Mesenchymal stem cell (in vitro differentiated cells and primary cell): ENCODE measurements at regions not wholly inside any gene's neighbourhood (a gene's known extent, or its start where the extent isn't known, plus 50 kb on each side); places are given as distances from the start of the nearest gene placed in this dataset.

Source experiments
- DNase-seq: peaks from one replicate; pipeline ENCODE4 v3.0.0-alpha.2; 2013
- H2AFZ ChIP-seq: one replicate; pipeline ENCODE4 v1.6.1; 2013; ENCODE audit warnings: low read depth, mild to moderate bottlenecking, control low read depth, inconsistent platforms, low read length, moderate library complexity
- H2AK5ac ChIP-seq: 2 replicates; pipeline ENCODE4 v1.6.1; 2013; ENCODE audit warnings: low read length, moderate library complexity, mild to moderate bottlenecking, inconsistent platforms; ENCODE audit not compliant: severe bottlenecking
- H2BK120ac ChIP-seq: one replicate; pipeline ENCODE4 v1.6.1; 2013; ENCODE audit warnings: low read depth, mild to moderate bottlenecking, inconsistent platforms, low read length, moderate library complexity
- H2BK12ac ChIP-seq, 2 experiments: one replicate each; pipeline ENCODE4 v1.6.1; 2013; ENCODE audit warnings: inconsistent platforms in 2 of 2, low read length in 2 of 2, mild to moderate bottlenecking in 2 of 2, moderate library complexity in 2 of 2, control low read depth in 1 of 2
- H2BK15ac ChIP-seq: one replicate; pipeline ENCODE4 v1.6.1; 2013; ENCODE audit warnings: mild to moderate bottlenecking, low read depth, inconsistent platforms; ENCODE audit not compliant: poor library complexity, severe bottlenecking
- H2BK5ac ChIP-seq: 2 replicates; pipeline ENCODE4 v1.6.1; 2013; ENCODE audit warnings: low read depth, mild to moderate bottlenecking, low read length, control low read depth, inconsistent platforms; ENCODE audit not compliant: poor library complexity, severe bottlenecking
- H3K14ac ChIP-seq, 2 experiments: one replicate each; pipeline ENCODE4 v1.6.1; 2013; ENCODE audit warnings: inconsistent platforms in 2 of 2, low read length in 2 of 2, control low read depth in 1 of 2, mild to moderate bottlenecking in 1 of 2, moderate library complexity in 1 of 2
- H3K18ac ChIP-seq, 2 experiments: one replicate each; pipeline ENCODE4 v1.6.1; 2013; ENCODE audit warnings: inconsistent platforms in 2 of 2, low read length in 2 of 2, control low read depth in 1 of 2, low read depth in 1 of 2, mild to moderate bottlenecking in 1 of 2
- H3K23ac ChIP-seq, 2 experiments: one replicate each; pipeline ENCODE4 v1.6.1; 2013; ENCODE audit warnings: inconsistent platforms in 2 of 2, low read length in 2 of 2, mild to moderate bottlenecking in 2 of 2, moderate library complexity in 2 of 2, control low read depth in 1 of 2
- H3K27ac ChIP-seq: 2 replicates; pipeline ENCODE4 v1.5.1; 2013; ENCODE audit warnings: mild to moderate bottlenecking, moderate library complexity, low read length, control low read depth, inconsistent platforms; ENCODE audit not compliant: poor library complexity, severe bottlenecking
- H3K27me3 ChIP-seq, 2 experiments: 2 replicates each; pipeline versions ENCODE4 v1.6.1 to v1.7.0; 2013; ENCODE audit warnings: low read length in 2 of 2, mild to moderate bottlenecking in 2 of 2, moderate library complexity in 2 of 2, control low read depth in 1 of 2, inconsistent platforms in 1 of 2; ENCODE audit not compliant: control insufficient read depth in 1 of 2, insufficient read depth in 1 of 2
- H3K36me3 ChIP-seq, 2 experiments: 2 replicates each; pipeline versions ENCODE4 v1.6.1 to v1.7.0; 2013; ENCODE audit warnings: low read length in 2 of 2, control low read depth in 1 of 2, inconsistent platforms in 1 of 2, low read depth in 1 of 2, mild to moderate bottlenecking in 1 of 2; ENCODE audit not compliant: insufficient read depth in 2 of 2, control insufficient read depth in 1 of 2
- H3K4ac ChIP-seq, 2 experiments: one replicate each; pipeline ENCODE4 v1.6.1; 2013; ENCODE audit warnings: inconsistent platforms in 2 of 2, low read length in 2 of 2, mild to moderate bottlenecking in 2 of 2, moderate library complexity in 2 of 2, control low read depth in 1 of 2, low read depth in 1 of 2
- H3K4me1 ChIP-seq: 2 replicates; pipeline ENCODE4 v1.6.1; 2013; ENCODE audit warnings: low read depth, low read length, control low read depth; ENCODE audit not compliant: control insufficient read depth, insufficient read depth
- H3K4me2 ChIP-seq: 2 replicates; pipeline ENCODE4 v1.6.1; 2013; ENCODE audit warnings: low read length, mild to moderate bottlenecking, inconsistent platforms; ENCODE audit not compliant: poor library complexity, severe bottlenecking
- H3K4me3 ChIP-seq, 2 experiments: 2 replicates each; pipeline versions ENCODE4 v1.5.1 to v1.7.0; 2013; ENCODE audit warnings: low read length in 2 of 2, mild to moderate bottlenecking in 2 of 2, control low read depth in 1 of 2, low read depth in 1 of 2; ENCODE audit not compliant: insufficient read depth in 1 of 2
- H3K79me1 ChIP-seq: replicated peaks from 2 replicates; pipeline ENCODE4 v1.6.1; 2013; ENCODE audit warnings: mild to moderate bottlenecking, control low read depth, low read length, inconsistent platforms; ENCODE audit not compliant: poor library complexity, severe bottlenecking
- H3K9ac ChIP-seq: 2 replicates; pipeline ENCODE4 v1.7.0; 2013; ENCODE audit warnings: mild to moderate bottlenecking, low read length, moderate library complexity
- H3K9me3 ChIP-seq: 2 replicates; pipeline ENCODE4 v1.7.0; 2013; ENCODE audit warnings: mild to moderate bottlenecking, low read length; ENCODE audit not compliant: control insufficient read depth
- H4K8ac ChIP-seq: one replicate; pipeline ENCODE4 v1.6.1; 2013; ENCODE audit warnings: inconsistent platforms, mild to moderate bottlenecking, low read length, moderate library complexity
- H4K91ac ChIP-seq: one replicate; pipeline ENCODE4 v1.6.1; 2013; ENCODE audit warnings: mild to moderate bottlenecking, low read length, inconsistent platforms
- WGBS: methylation state at CpG from one replicate; pipeline ENCODE4 v1.1.7; 2013; ENCODE audit warnings: mixed read lengths; 5-methylcytosine and 5-hydroxymethylcytosine counted together

- H3K14ac ChIP-seq = no peak overlapping the region
- no peak for DNase-seq
- no peaks in the 10 kb centered on the region for H3K27me3 ChIP-seq
- no peaks in the 10 kb centered on the region for H3K36me3 ChIP-seq
- H3K4me2 ChIP-seq = no peak overlapping the region
- WGBS = 100% methylated on average over 1 of the region's 2 CpGs
- H3K9ac ChIP-seq = no peak overlapping the region
- no peak overlapping the region for H2BK5ac ChIP-seq
- no peak overlapping the region for H3K4ac ChIP-seq
- no peak overlapping the region for H2BK12ac ChIP-seq
- no peak overlapping the region for H2BK120ac ChIP-seq
- H3K4me3 ChIP-seq = no peak overlapping the region
- no peak overlapping the region for H2AK5ac ChIP-seq
- no peak overlapping the region for H3K27ac ChIP-seq
- H4K8ac ChIP-seq = no peak overlapping the region
- no peak overlapping the region for H3K23ac ChIP-seq
- H4K91ac ChIP-seq = no peak overlapping the region
- H2AFZ ChIP-seq = no peak overlapping the region
- no peak overlapping the region for H2BK15ac ChIP-seq
- no peak overlapping the region for H3K18ac ChIP-seq
- no peaks in the 10 kb centered on the region for H3K9me3 ChIP-seq
- no peaks in the 10 kb centered on the region for H3K4me1 ChIP-seq
- H3K79me1 ChIP-seq = no peaks in the 10 kb centered on the region
Observed at GRCh38 chr1:96211202-96211601, 510.4 kb upstream of the PTBP2 start.

GRCh38 chr1:96214982-96215381 is 506.6 kb upstream of the PTBP2 start:
- H4K8ac ChIP-seq = no peak overlapping the region
- no peak for DNase-seq
- H3K4me3 ChIP-seq = no peak overlapping the region
- 80% methylated on average over 1 of the region's 2 CpGs for WGBS
- no peak overlapping the region for H2BK120ac ChIP-seq
- no peak overlapping the region for H3K4me2 ChIP-seq
- no peak overlapping the region for H2AFZ ChIP-seq
- no peaks in the 10 kb centered on the region for H3K36me3 ChIP-seq
- H3K79me1 ChIP-seq = no peaks in the 10 kb centered on the region
- H3K23ac ChIP-seq = no peak overlapping the region
- H3K18ac ChIP-seq = no peak overlapping the region
- no peaks in the 10 kb centered on the region for H3K27me3 ChIP-seq
- no peaks in the 10 kb centered on the region for H3K4me1 ChIP-seq
- H3K27ac ChIP-seq = no peak overlapping the region
- no peak overlapping the region for H2BK5ac ChIP-seq
- H2AK5ac ChIP-seq = no peak overlapping the region
- H3K14ac ChIP-seq = no peak overlapping the region
- no peak overlapping the region for H2BK12ac ChIP-seq
- H2BK15ac ChIP-seq = no peak overlapping the region
- no peak overlapping the region for H3K9ac ChIP-seq
- H4K91ac ChIP-seq = no peak overlapping the region
- H3K4ac ChIP-seq = no peak overlapping the region
- no peaks in the 10 kb centered on the region for H3K9me3 ChIP-seq

- H4K8ac ChIP-seq = no peak overlapping the region
- no peak overlapping the region for H2BK120ac ChIP-seq
- no peak overlapping the region for H2BK5ac ChIP-seq
- no peak overlapping the region for H2BK15ac ChIP-seq
- no peaks in the 10 kb centered on the region for H3K36me3 ChIP-seq
- no peak overlapping the region for H3K4me2 ChIP-seq
- no peak overlapping the region for H2AK5ac ChIP-seq
- no peak overlapping the region for H3K4ac ChIP-seq
- no peaks in the 10 kb centered on the region for H3K4me1 ChIP-seq
- H3K18ac ChIP-seq = no peak overlapping the region
- H2BK12ac ChIP-seq = no peak overlapping the region
- H4K91ac ChIP-seq = no peak overlapping the region
- H3K27ac ChIP-seq = no peak overlapping the region
- no peak for DNase-seq
- no peak overlapping the region for H2AFZ ChIP-seq
- H3K4me3 ChIP-seq = no peak overlapping the region
- no peak overlapping the region for H3K14ac ChIP-seq
- 100% methylated on average over 2 of the region's 3 CpGs for WGBS
- H3K9me3 ChIP-seq = no peaks in the 10 kb centered on the region
- H3K9ac ChIP-seq = no peak overlapping the region
- no peak overlapping the region for H3K23ac ChIP-seq
- H3K79me1 ChIP-seq = no peaks in the 10 kb centered on the region
- no peaks in the 10 kb centered on the region for H3K27me3 ChIP-seq
Observed at GRCh38 chr1:96220651-96221050, 500.9 kb upstream of the PTBP2 start.

- Histone ChIP-seq H2BK15ac (no peak overlapping the region), H3K9me3 (no peaks in the 10 kb centered on the region), H4K91ac (no peak overlapping the region), H2BK5ac (no peak overlapping the region), H3K18ac (no peak overlapping the region), H2AFZ (no peak overlapping the region), H2AK5ac (no peak overlapping the region), H3K23ac (no peak overlapping the region), H3K4ac (no peak overlapping the region), H3K14ac (no peak overlapping the region), H3K27me3 (no peaks in the 10 kb centered on the region), H4K8ac (no peak overlapping the region), H3K4me2 (no peak overlapping the region), H3K4me3 (no peak overlapping the region), H3K4me1 (no peaks in the 10 kb centered on the region), H3K36me3 (no peaks in the 10 kb centered on the region), H3K79me1 (no peaks in the 10 kb centered on the region), H3K9ac (no peak overlapping the region), H2BK12ac (no peak overlapping the region), H3K27ac (no peak overlapping the region), H2BK120ac (no peak overlapping the region)
- WGBS = 89% methylated on average over 2 of the region's 2 CpGs
- no peak for DNase-seq
Observed at GRCh38 chr1:96222701-96223100, 498.9 kb upstream of the PTBP2 start.
